Ascending aorta (tissue), 2 donors: ENCODE measurements at regions not wholly inside any gene's neighbourhood (a gene's known extent, or its start where the extent isn't known, plus 50 kb on each side); places are given as distances from the start of the nearest gene placed in this dataset.

Experiments
- DNase-seq, 2 donors: peaks; one replicate each; pipeline ENCODE4 v3.0.0-alpha.2; 2019; ENCODE audit warnings: low spot score in 2 of 2
- H3K27ac ChIP-seq, 2 donors: fragments of 200-600 bp; sonication (generic); one replicate each; pipeline ENCODE4 v1.5.1; 2016 to 2017; ENCODE audit warnings: mild to moderate bottlenecking in 1 of 2
- H3K27me3 ChIP-seq: fragments of 200-600 bp; sonication (generic); one replicate; pipeline ENCODE4 v1.5.1; 2017
- H3K36me3 ChIP-seq, 2 donors: fragments of 200-600 bp; sonication (generic); one replicate each; pipeline ENCODE4 v1.5.1; 2016
- H3K4me1 ChIP-seq, 2 donors: fragments of 200-600 bp; sonication (generic); one replicate each; pipeline ENCODE4 v1.5.1; 2016 to 2017; ENCODE audit warnings: mild to moderate bottlenecking in 1 of 2
- H3K4me3 ChIP-seq, 2 donors: fragments of 200-600 bp; sonication (generic); one replicate each; pipeline ENCODE4 v1.5.1; 2016 to 2017; ENCODE audit warnings: mild to moderate bottlenecking in 1 of 2
- H3K9me3 ChIP-seq, 2 donors: fragments of 200-600 bp; sonication (generic); one replicate each; pipeline ENCODE4 v1.5.1; 2016
- intact Hi-C: fragments of 100-400 bp; cut with DNase I; formaldehyde crosslinking; loops from one replicate; pipeline ENCODE4 v1.15.1; 2023
- TF ChIP-seq, protein P1 (sequence below), 3 experiments: fragments of 200-600 bp in 2 of 3; fragments of 450-650 bp in 1 of 3; sonication (generic) in 2 of 3; IDR thresholded peaks; one replicate each; pipeline ENCODE4 v1.5.1; 2016 to 2019; ENCODE audit warnings: antibody characterized with exemption in 3 of 3, mild to moderate bottlenecking in 1 of 3, moderate library complexity in 1 of 3

DNA sequence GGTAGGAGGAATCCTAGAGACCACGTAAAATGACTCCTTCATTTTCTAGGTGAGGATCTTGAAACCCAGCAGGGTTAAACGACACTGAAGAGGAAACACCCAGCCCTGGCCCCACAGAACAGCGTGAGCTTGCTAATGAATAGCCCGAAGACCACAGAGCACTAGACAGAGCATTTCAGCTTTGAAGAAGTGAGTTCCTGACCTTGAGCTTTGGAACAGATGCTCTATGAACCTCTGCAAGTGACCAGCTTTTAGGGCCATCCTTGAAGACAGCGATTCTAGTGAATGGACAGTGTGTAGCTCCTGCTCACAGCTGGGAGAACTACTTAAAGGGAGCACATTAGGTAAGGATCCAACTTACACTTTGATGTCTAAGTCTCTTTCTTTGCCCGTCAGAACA, 74.0 kb upstream of the FRMD1 start:
- Histone ChIP-seq H3K27me3 (no peaks in the 10 kb centered on the region), H3K4me3 (no peak overlapping the region), H3K36me3 (no peaks in the 10 kb centered on the region), H3K9me3 (no peaks in the 10 kb centered on the region), H3K27ac (no peak overlapping the region), H3K4me1 (no peaks in the 10 kb centered on the region)
- TF ChIP-seq, protein P1, sequence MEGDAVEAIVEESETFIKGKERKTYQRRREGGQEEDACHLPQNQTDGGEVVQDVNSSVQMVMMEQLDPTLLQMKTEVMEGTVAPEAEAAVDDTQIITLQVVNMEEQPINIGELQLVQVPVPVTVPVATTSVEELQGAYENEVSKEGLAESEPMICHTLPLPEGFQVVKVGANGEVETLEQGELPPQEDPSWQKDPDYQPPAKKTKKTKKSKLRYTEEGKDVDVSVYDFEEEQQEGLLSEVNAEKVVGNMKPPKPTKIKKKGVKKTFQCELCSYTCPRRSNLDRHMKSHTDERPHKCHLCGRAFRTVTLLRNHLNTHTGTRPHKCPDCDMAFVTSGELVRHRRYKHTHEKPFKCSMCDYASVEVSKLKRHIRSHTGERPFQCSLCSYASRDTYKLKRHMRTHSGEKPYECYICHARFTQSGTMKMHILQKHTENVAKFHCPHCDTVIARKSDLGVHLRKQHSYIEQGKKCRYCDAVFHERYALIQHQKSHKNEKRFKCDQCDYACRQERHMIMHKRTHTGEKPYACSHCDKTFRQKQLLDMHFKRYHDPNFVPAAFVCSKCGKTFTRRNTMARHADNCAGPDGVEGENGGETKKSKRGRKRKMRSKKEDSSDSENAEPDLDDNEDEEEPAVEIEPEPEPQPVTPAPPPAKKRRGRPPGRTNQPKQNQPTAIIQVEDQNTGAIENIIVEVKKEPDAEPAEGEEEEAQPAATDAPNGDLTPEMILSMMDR (IDR thresholded peaks at IDR 0.05): no peak
- intact Hi-C loops: no loop called here
- no peak for DNase-seq

DNA sequence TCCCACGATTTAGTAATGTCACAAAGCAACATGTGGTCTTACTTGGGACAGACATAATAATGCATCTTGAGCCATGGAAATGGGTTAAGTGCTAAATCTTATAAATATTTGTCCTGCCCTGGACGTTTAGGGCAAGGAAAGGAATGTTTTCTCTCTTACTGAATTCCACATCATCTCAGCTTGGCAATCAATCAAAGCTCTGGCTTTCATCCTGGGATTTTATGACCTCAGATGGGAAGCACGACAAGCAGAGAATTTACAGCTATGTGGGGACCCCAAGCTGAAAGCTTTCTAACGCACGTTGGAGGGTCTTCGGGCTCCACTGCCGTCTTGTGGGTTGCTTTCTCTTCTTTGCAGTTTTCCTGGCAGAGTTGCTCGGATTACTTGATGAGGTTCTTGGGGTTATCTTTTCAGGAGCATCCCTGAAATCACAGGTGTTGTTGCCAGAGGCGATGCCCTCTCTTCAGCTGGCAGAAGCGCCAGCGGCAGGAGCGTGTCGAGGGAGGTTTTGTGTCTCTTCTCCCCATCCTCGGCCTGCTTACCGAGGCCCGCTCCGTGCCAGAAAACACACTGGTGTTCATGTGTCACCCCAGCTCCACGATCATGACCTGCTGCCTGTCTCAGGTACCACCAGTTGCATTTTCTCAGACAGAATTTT, 73.4 kb upstream of the FRMD1 start:
- no peaks in the 10 kb centered on the region for H3K4me1 ChIP-seq
- TF ChIP-seq, protein P1 (IDR thresholded peaks at IDR 0.05): no peak
- intact Hi-C loops: no loop called here
- no peaks in the 10 kb centered on the region for H3K27me3 ChIP-seq
- H3K9me3 ChIP-seq: no peaks in the 10 kb centered on the region
- no peaks in the 10 kb centered on the region for H3K36me3 ChIP-seq
- H3K27ac ChIP-seq: no peak overlapping the region
- no peak for DNase-seq
- H3K4me3 ChIP-seq: no peak overlapping the region

GRCh38 chr6:168150551-168151320, 71.7 kb upstream of the FRMD1 start:
- Histone ChIP-seq H3K36me3 (no peaks in the 10 kb centered on the region), H3K4me1 (no peaks in the 10 kb centered on the region), H3K4me3 (no peak overlapping the region), H3K27me3 (no peaks in the 10 kb centered on the region), H3K9me3 (no peaks in the 10 kb centered on the region), H3K27ac (no peak overlapping the region)
- no peak for DNase-seq
- TF ChIP-seq, protein P1 (IDR thresholded peaks at IDR 0.05): peak in 2 of 3 experiments; percentile 16 to 17
- intact Hi-C loops: no loop called here

DNA sequence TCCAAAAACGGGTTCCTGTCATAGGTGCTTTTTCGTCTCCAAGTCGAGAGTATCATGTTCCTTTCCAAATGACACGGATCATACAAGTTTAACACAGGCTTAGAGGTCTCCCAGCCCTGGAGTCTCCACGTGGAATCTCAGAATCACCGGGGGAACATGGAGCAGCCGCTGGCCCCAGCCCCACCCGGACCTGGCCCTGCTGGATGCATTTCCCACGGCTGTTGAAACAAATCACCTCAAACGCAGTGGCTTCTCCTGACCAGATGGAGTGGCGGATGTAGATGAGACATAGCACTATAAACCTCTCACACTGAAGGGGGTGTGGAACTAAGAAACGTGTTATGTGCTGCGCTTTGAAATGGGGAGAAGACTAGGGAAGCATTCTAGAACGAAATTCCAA, 70.0 kb upstream of the FRMD1 start:
- DNase-seq: no peak

GRCh38 chr6:168148231-168148849, 69.3 kb upstream of the FRMD1 start:
- Histone ChIP-seq H3K36me3 (no peaks in the 10 kb centered on the region), H3K4me1 (no peaks in the 10 kb centered on the region), H3K9me3 (no peaks in the 10 kb centered on the region), H3K27ac (no peak overlapping the region), H3K27me3 (no peaks in the 10 kb centered on the region), H3K4me3 (no peak overlapping the region)
- DNase-seq: no peak
- intact Hi-C loops: no loop called here
- TF ChIP-seq, protein P1 (IDR thresholded peaks at IDR 0.05): no peak

More for the DNA sequence above, 70.0 kb upstream of the FRMD1 start:
- H3K4me1 ChIP-seq: no peaks in the 10 kb centered on the region
- intact Hi-C loops: no loop called here
- H3K27me3 ChIP-seq: no peaks in the 10 kb centered on the region
- no peak overlapping the region for H3K27ac ChIP-seq
- H3K9me3 ChIP-seq: no peaks in the 10 kb centered on the region
- no peak overlapping the region for H3K4me3 ChIP-seq
- TF ChIP-seq, protein P1 (IDR thresholded peaks at IDR 0.05): no peak
- no peaks in the 10 kb centered on the region for H3K36me3 ChIP-seq
